C4-2B (cell line): ENCODE measurements at regions not wholly inside any gene's neighbourhood (a gene's known extent, or its start where the extent isn't known, plus 50 kb on each side); places are given as distances from the start of the nearest gene placed in this dataset.

Experiments used
- CTCF ChIP-seq: fragments of 450-650 bp; conservative IDR thresholded peaks from 2 replicates; pipeline ENCODE4 v1.5.1; 2017; ENCODE audit warnings: mild to moderate bottlenecking
- ZFX ChIP-seq: fragments of 450-650 bp; IDR thresholded peaks from 2 replicates; pipeline ENCODE4 v1.6.1; 2017

GRCh38 chr15:46682969-46683791 lies 1034.1 kb upstream of the SEMA6D start:
- TF ChIP-seq CTCF (0 out of 2 replicates have a peak, but pooled peaks have one; percentile 6), ZFX (no peak)
